GM12891 (cell line): ENCODE measurements at regions not wholly inside any gene's neighbourhood (a gene's known extent, or its start where the extent isn't known, plus 50 kb on each side); places are given as distances from the start of the nearest gene placed in this dataset.

ENCODE experiments used
- DNase-seq: peaks from one replicate; pipeline ENCODE4 v3.0.0; 2011; ENCODE audit warnings: low spot score; ENCODE audit not compliant: insufficient read length
- FAIRE-seq: peaks from 2 replicates; lab custom pipeline; 2011; peaks lifted over from hg19 to GRCh38; lab: Jason Lieb, UNC
- PAX5 ChIP-seq: IDR thresholded peaks from 2 replicates; pipeline ENCODE4 v1.6.1; 2011; ENCODE audit warnings: low read length, moderate library complexity, mild to moderate bottlenecking; ENCODE audit not compliant: insufficient read depth, severe bottlenecking
- POLR2A ChIP-seq: IDR thresholded peaks from 2 replicates; pipeline ENCODE4 v1.6.1; 2011; ENCODE audit warnings: low read depth, low read length, control low read depth
- POLR2AphosphoS5 ChIP-seq: IDR thresholded peaks from 2 replicates; pipeline ENCODE4 v1.6.1; 2011; ENCODE audit warnings: low read depth, low read length, control low read depth
- POU2F2 ChIP-seq: IDR thresholded peaks from 2 replicates; pipeline ENCODE4 v1.6.1; 2011; ENCODE audit warnings: low read depth, mild to moderate bottlenecking, control low read depth, low read length, moderate library complexity
- SPI1 ChIP-seq: IDR thresholded peaks from 2 replicates; pipeline ENCODE4 v1.6.1; 2011; ENCODE audit warnings: low read depth, low read length, control low read depth
- TAF1 ChIP-seq: IDR thresholded peaks from 2 replicates; pipeline ENCODE4 v1.6.1; 2011; ENCODE audit warnings: low read depth, low read length, control low read depth

DNA sequence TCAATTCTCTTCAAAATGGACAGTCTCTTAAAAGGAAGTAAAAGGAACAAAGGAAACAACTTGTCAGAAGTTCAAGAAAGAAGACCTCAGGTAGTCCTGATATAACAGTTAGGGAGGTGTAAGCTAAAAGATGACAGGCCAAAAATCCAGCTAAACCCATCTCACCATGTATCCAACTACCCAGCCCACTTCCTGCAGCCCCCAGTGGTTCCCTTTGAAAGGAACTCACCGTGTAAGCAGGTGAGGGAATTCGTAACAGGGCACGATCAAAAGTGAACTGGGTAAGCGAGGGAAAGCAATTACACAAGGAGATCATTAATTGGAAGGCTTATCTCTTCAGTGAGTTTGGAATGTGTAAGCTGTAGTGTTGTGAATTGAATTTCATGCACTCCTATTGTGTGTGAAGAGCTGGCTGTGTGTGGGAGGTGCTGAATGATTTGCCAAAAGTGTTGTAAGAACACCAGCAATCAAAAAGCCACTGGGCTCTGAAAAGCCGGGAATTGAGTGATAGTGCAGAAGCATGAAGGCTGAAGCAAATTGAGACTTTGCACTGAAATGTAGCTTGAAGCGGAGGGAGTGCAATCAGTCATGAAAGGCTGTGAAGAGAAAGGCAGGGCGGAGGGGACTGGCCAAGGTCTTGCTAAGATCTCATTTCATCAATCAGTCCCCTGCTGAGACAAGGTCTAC is 914.2 kb upstream of the LCORL start:
- TF ChIP-seq POLR2A (no peak), POU2F2 (no peak), POLR2AphosphoS5 (no peak), TAF1 (no peak), PAX5 (no peak), SPI1 (no peak)
- FAIRE-seq, result no peak
- no peak for DNase-seq

DNA sequence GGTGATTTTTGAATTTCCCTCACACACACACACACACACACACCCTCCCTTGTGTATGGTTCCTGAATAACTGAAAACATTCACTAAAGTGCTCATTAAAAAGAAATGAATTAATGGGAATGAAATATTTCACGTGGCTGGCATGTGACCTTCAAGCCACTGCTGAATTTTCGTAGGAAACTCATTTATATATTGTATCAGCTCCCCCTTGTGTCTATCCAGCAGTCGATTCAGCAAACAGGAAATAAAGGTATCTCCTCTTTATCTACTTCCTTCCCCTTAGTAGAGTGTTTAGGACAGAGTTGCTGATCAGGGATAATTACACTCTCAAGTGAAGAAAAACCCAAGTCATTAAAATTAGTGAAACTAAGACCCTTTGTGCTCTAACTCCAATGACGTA is 912.6 kb upstream of the LCORL start:
- DNase-seq, result no peak
- no peak for FAIRE-seq
- TF ChIP-seq POLR2A (no peak), PAX5 (no peak), POLR2AphosphoS5 (no peak), TAF1 (no peak), SPI1 (no peak), POU2F2 (no peak)

DNA sequence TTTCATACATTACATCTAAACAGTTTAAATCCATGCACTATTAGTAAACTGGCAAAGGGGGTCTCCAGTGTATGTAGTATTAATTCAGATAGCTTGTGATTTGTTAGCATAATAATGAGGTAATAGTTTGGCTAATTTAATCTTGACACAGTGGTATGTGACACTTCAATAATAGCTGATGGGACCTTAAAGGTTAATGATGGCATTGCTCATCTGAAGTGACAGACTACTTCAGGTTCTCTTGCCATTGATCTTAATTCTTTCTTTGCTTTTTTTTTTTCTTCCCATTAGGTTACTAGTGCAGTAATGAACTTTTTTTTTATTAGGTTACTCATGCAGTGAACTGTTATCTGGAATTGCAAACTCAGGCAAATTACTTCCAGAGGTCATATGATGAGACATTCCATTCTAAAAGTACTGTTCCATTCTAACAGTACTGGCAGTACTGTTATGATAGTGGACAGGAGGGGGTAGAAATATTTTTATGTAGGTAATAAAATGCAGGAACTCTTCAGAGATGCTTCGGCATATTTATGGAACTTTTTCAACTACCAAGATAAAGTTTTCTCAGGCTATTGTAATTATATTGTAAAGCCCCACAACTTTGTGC is 911.3 kb upstream of the LCORL start:
- FAIRE-seq (no peak), DNase-seq (no peak)
- no peak for TF ChIP-seq POLR2AphosphoS5

DNA sequence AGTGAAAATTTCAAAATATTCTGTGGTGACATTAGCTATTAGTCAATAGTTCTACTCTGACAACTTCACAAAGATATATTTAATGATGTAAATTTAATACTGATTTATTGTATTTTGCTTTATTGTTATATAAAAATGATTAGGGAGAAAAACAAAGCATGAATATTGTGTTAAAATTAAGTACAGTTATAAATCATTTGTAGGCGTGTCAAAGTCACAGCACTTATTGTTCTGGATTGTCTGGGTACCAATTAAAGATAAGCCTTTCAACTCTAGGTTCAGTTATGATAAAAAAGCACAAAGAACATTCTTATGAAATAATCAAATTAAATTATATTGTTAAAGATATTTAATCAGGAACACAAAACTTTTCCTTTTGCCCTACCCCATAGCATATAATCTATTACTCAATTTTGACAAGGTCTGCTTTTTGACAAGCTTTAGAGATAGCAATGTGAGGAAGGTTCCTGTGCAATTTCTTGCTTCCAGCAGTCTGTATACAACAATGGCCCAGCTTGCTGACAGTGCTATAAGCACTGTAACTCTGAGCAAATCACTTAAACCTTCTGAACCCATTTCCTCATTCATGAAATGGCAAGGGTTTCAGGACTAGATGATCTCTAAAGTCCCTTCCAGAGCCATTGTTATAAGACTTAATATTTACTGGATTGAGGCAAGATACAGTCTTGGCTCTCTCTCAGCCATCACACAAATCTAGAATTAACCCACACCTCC is 910.3 kb upstream of the LCORL start:
- no peak for DNase-seq
- FAIRE-seq, result no peak

DNA sequence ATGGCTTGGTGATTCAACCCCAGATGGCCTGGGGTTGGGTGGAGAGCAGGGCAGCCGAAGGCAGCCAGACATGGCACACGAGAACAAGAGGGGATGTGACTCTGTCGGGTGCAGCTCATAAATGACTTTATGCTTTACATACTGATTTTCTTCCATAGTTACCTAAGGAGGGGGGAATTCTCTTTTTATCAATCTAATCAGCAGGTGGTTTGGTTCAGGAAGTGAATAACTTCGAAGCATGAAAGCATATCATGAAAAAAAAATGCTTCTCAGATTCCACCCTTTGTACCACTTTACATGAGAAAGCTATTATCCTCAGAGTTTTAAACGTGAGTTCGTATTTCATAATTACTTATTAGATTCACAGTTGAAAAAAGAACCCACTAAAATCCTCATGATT is 908.9 kb upstream of the LCORL start:
- DNase-seq (no peak), FAIRE-seq (no peak)
- TF ChIP-seq POU2F2 (no peak), TAF1 (no peak), POLR2AphosphoS5 (no peak), POLR2A (no peak), PAX5 (no peak), SPI1 (no peak)

More for the DNA sequence above, 910.3 kb upstream of the LCORL start:
- TF ChIP-seq POLR2AphosphoS5 (no peak), POLR2A (no peak), PAX5 (no peak), SPI1 (no peak), TAF1 (no peak), POU2F2 (no peak)

DNA sequence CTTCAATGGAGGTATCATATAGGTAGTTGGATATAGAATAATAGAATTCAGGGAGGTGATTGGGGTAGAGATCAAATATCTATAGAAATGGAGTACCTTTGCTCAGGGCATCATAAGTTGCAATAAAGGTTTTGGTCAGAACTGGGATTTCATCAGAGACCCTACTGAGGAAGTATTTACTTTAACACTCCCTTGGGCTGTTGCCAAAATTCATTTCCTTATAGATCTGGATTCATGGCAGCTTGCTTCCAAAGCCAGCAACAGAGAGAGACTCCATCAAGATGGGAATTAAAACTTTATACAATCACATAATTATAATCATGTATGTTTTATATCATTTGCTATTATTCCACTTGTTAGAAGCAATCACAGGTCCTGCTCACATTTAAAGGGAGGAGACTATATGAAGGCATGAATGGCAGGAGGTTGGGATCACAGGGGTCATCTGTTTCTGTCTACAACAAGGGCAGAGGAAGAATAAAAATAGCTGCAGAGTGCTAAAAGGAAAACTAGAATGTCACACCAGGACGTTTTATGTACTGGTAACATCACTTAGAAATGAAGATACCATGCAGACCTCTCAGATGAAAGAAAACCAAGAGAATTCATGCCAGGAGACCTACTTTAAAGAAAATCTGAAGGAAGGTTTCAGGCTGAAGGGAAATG is 902.1 kb upstream of the LCORL start:
- no peak for FAIRE-seq

DNA sequence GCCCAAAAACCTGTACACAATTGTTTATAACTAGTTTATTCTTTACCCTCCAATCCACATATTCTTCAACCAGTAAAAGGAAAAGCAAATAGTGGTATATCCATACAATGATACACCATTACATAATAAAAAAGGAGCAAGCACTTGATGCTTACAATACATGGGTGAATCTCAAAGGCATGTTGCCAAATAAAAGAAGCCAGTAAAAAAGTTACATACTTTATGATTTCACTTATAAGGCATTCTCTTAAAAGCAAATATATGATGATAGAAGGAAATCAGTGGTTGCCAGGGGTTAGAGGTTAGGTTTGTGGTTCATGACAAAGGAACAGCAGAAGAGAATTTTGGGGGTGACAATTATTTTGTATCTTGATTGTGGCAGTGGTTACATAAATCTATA is 896.1 kb upstream of the LCORL start:
- FAIRE-seq, result no peak
- no peak for TF ChIP-seq POLR2A
- no peak for TF ChIP-seq POU2F2
- DNase-seq, result no peak

More for the DNA sequence above, 902.1 kb upstream of the LCORL start:
- TF ChIP-seq PAX5 (no peak), POU2F2 (no peak), POLR2AphosphoS5 (no peak), TAF1 (no peak), POLR2A (no peak), SPI1 (no peak)
- no peak for DNase-seq

DNA sequence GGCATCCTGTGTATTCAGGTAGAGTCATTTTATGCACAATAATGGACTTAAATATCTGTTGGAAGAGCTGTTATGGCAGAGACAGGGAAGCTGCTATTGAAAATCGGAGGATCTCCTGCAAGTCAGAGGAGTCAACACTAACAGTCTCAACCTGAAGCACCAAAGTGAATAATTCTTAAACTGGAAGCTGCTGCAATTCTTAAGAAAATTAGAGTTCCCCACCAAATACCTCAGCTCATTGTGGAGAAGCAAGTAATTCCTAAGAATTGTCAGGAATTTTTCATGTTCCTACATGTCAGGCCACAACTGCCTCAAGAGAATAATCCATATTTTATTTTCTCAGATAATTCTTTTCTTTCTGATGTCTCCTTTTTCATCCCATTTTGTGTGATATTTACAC is 892.6 kb upstream of the LCORL start:
- TF ChIP-seq POU2F2 (no peak), POLR2AphosphoS5 (no peak)
- DNase-seq, result no peak
- no peak for FAIRE-seq

DNA sequence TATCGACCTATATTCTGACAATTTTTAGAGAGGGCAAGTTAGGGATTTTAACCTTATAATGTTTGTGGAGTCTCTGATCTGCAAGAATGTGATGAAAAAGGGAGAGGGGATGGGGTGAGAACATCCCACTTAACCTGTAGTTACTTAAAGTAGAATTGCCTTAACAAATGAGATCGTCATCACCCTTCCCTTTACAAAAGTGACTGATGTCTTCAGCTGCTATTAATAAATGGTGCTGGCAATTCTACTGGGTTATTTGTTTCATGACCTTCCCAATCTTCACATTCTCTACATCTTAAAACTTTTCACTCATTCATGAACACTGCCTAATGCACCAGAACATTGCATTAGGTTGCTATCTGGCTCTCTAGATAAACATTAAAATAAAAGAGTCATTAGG is 873.4 kb upstream of the LCORL start:
- FAIRE-seq (no peak), DNase-seq (no peak)
- TF ChIP-seq SPI1 (no peak), POLR2A (no peak), PAX5 (no peak), POLR2AphosphoS5 (no peak), POU2F2 (no peak)

DNA sequence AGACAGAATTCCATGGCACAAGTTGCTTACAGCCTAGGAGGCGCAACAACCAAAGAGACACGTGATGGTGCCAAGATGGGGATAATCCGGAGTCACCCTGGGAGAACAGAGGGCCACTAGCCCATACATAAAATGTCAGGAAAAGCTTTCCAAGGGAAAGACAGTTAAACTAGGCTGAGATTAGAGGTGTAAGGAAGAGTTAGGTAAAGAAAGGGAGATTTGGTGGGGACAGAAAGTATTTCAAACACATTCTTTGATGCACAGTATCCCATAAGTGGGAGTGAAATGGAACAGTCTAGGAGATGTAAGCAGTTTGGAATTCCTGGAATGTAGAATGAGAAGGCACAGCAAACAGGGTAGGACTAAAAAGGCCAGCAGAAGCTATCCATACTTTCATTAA is 860.9 kb upstream of the LCORL start:
- FAIRE-seq, result no peak
- no peak for TF ChIP-seq POLR2AphosphoS5
- TF ChIP-seq TAF1, result no peak
- TF ChIP-seq POU2F2, result no peak
- TF ChIP-seq SPI1, result no peak
- TF ChIP-seq PAX5, result no peak
- TF ChIP-seq POLR2A, result no peak
- no peak for DNase-seq

DNA sequence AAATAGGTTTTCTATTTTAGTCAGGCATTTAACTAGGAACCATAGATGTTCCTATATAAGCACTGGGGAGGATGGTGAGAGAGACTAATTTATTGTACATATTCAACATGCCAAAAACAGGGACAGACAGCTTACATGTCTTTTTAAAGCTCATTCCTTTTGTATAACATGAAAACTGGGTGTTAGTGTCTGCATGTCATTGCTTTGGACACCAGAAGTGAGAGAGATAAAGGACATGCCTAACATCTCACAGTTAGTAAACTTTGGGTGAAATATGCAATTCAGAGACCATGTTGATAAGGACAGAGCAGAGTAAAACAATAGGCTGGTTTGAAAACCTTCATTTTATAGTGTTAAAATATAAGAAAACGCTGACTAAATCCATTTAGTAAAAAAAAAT is 860.0 kb upstream of the LCORL start:
- DNase-seq, result no peak
- TF ChIP-seq TAF1 (no peak), POLR2A (no peak), SPI1 (no peak), POLR2AphosphoS5 (no peak), POU2F2 (no peak), PAX5 (no peak)
- no peak for FAIRE-seq
